Kasumi-1 (cell line): ENCODE measurements at regions not wholly inside any gene's neighbourhood (a gene's known extent, or its start where the extent isn't known, plus 50 kb on each side); places are given as distances from the start of the nearest gene placed in this dataset.

ENCODE experiments used
- DNase-seq, 2 experiments: peaks; one replicate each; lab custom pipeline; 2025; lab: John Stamatoyannopoulos, UW

DNA sequence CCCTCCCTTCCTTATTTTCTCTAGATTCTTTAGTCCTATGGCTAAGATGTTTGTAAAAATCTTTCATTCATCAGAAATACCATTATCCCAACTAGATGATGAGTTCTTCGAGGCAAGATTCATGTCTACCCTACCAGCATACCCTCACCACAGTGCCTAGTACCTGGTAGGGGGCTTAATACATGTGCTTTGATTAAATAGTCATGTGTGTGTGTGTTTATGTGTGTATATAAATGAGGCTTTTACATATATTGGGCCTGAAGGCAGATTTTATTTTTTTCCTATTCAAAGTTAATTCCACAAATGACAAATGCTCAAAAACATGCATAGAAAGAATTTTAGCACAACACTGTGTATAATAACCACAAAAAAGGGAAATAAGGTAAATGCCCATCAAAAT is 193.0 kb upstream of the IRX3 start:
- no peak for DNase-seq

GRCh38 chr16:54477714-54478113 is 191.1 kb upstream of the IRX3 start:
- DNase-seq = no peak

GRCh38 chr16:54475019-54475601 is 188.5 kb upstream of the IRX3 start:
- DNase-seq = no peak

DNA sequence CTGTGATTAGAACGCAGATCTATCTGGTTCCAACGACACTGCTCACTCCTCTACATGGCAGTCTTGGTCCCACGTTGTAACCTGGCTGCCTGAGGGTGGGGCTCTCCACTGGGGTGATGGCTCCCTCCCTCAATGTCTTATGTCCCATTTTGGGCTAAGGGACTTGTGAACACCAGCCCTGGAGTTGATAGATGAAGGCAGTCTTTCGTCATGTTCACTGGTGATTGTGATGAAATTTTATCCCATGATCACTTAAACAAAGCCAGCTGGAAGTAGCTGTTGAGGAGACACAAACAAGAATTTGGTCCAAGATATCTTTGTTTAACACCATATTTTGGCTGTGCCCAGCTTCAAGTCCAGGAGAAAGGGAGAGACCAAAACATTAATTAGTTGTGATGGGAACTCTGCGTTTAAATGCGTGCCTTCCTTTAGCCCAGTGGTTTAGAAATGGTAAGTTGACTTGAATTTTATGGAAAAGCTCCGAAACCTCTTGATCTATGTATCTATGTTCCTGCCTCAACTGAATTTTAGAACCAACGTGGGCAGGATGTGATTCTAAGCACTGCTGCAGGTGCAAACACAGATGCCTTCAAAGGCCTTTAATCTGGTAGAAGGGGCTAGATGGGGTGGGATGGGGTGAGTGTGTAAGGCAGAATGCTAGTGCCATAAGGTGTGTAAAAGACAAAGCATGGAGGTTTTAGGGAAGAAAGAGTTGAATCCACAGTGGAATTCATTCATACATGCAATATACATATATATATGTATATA is 186.8 kb upstream of the IRX3 start:
- DNase-seq = no peak

- no peak for DNase-seq
These were observed 180.8 kb upstream of the IRX3 start for GRCh38 chr16:54467398-54467797.

- no peak for DNase-seq
These were observed 179.6 kb upstream of the IRX3 start for GRCh38 chr16:54466233-54466632.

- DNase-seq = no peak
These were observed 178.5 kb upstream of the IRX3 start for GRCh38 chr16:54465063-54465462.

GRCh38 chr16:54462771-54463170 is 176.2 kb upstream of the IRX3 start:
- no peak for DNase-seq

DNA sequence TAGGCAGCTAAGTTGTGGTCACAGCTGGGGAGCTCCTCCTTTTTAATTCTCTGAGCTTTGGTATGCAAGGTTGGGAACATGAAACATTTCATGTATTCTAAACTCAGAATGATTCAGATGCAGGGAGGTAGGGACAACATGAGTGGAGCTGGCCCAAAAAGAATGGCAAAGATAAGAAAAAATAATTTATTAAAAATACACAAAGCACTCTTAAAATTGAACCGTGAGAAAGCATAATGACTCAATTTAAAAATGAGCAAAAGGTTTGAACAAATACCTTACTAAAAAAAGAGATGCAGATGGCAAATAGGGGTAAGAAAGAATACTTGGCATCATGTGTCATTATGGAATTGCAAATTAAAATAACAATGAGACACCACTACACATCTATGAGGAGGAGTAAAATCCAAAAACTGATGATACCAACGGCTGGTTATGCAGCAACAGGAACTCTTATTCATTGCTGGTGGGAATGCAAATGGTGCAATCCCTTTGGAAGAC is 175.6 kb upstream of the IRX3 start:
- DNase-seq = no peak

DNA sequence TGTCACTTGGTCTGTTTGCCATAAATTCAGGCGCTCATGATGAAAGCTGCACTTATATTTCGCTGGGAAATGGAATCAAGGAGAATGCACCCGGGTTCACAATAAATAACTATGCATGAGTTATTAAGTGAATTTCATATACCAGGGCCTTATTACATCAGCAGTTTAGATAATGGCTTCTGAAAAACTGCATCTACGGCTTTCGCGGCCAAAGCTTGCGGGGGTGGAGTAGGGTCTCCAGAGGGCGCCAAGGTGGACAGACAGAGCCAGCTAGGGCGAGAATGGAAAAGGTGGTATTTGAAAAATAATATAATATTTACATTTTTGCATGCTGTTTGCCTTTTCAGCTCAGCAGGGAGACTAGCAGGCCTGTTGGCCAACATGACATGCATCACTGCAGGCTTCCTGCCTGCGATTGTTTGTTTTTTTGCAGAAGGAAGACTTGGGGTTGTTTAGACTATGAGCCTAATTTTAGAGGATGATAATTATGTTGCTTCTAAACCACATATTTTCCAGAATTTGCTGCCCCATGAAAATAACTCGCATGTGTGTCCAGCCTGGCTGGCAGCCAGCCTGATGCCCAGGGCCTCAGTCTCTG is 173.8 kb upstream of the IRX3 start:
- no peak for DNase-seq

DNA sequence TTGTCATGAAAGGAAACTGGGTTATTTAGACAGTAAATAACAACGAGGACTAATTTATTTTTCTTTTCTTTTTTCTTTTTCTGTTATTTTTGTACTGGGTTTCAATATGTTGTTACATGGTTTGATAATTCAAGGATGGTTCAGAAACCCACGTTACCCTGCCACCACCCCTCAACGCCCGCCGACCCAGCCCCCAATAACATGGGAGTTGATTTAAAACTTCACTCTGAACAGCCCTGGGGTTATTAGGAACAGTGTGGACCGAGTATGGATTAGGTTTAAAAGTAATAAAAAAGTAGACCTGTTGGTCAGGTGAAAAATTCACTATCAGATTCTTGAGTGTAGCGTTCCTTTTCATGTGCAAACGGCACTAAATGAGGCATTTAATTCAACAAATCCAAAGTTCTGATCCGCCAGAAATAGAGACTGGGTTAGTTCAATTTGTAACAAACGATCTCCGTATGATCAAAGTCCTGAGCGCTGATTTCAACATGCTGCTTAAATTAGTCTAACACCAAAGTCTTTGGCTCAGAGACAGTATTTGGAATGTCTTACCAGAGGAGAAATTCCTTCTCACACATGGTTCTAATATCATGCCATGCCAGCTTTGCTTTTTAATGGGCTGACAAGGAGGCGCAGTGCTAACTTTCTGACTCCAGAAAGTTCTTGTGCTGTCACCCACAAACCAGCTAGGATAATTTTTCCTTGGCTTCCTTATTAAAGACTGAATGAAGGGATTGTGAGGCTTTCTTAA is 173.1 kb upstream of the IRX3 start:
- no peak for DNase-seq

- no peak for DNase-seq
These were observed 172.3 kb upstream of the IRX3 start for GRCh38 chr16:54458923-54459322.

DNA sequence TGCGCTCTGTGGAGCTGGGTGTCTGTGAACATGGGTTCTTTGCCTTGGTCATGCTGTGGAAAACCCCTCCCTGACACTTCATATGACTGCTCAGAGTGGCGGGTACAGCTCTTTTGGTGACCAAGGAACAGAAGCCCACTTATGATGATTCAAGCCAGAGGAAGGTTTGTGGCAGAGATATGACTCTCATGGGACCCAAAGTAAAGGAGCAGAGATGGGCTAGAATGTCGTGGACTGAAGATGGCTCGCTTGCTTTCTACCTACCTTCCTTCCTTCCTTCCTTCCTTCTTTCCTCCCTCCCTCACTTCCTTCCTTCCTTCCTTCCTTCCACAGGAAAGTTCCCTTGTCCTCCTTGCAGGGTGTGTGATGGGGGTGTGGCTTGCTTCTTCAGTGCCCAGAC is 169.7 kb upstream of the IRX3 start:
- no peak for DNase-seq

GRCh38 chr16:54455030-54455725 is 168.6 kb upstream of the IRX3 start:
- DNase-seq = no peak

DNA sequence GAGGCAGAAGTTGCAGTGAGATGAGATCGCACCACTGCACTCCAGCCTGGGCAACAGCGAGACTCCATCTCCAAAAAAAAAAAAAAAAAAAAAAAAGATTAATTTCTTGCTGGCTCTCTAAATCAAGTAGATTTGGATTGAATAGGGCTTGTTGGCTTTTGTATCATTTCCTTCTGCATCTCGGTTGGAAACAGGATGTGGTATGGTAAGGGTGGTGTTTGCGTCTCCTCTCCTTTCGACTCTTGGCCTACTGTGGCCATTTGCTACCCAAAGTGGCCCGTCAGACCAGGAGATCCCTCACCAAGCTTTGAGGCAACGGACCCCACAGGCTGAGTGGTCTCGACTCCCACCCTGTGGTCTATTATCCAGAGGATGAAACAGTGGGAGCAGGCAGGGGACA is 168.0 kb upstream of the IRX3 start:
- DNase-seq = no peak

DNA sequence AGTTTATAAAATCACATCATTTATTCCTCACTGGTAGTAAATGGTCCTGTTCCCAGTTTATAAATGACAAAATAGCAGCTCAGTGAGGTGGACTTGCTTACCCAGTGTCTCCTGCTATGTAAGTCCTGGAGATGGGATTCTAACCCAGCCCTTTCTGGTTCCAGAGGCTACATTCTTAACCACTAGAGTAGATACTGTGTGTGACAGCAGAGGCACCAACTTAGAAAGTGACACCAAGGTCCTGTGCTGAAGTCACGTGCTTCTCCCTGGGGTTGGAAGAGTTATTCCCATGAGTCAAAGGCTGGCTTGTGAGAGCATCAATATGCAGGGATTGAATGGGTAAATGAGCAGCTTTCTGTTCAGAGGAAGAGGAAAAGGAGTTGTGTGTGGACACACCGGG is 167.3 kb upstream of the IRX3 start:
- DNase-seq = no peak

GRCh38 chr16:54447576-54448440 is 161.2 kb upstream of the IRX3 start:
- DNase-seq = peak in 1 of 2 experiments; percentile 3

- no peak for DNase-seq
These were observed 160.1 kb upstream of the IRX3 start for GRCh38 chr16:54446639-54447038.

DNA sequence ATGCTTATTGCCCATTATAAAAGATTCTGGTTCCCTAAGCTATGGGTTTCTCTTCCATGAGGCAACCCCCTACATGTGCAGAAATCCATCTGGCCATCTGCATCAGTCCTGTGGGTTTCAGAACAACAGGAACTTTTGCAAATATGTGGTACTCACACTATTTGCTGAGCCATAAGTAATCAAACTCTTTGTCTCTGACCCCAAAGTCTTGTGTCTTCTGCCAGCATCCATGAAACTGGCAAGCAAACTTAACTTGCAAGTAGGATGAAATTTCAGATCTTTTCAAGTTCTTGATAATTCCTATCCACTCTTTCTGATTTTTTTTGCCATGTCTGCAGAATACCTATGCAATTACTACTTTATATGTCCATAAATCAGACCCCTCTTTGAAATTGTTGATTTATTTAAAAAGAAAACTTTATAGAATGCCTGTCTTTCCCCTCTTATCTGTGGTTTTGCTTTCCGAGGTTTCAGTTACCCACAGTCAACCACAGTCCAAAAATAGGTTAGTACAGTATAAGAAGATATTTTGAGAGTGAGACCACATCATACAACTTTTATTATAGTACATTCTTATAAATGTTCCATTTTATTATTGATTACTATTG is 158.4 kb upstream of the IRX3 start:
- no peak for DNase-seq

DNA sequence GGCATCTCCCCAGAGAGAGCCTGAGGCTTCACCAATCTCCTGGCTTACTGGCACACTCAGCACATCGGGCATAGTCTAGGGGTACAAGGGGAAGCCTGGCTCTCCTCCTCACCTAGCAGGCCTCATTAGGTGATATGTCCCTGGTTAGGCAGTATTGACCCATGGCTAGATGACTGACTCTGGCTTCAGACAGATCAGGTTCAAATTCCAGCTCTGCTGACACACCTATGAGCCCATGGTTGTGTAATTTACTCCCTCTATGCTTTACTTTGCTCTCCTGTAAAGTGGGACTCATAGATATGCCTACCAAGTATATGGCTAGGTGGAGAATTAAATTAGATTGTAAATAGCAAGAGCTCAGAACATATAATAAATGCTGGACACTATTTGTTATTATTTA is 157.3 kb upstream of the IRX3 start:
- no peak for DNase-seq

DNA sequence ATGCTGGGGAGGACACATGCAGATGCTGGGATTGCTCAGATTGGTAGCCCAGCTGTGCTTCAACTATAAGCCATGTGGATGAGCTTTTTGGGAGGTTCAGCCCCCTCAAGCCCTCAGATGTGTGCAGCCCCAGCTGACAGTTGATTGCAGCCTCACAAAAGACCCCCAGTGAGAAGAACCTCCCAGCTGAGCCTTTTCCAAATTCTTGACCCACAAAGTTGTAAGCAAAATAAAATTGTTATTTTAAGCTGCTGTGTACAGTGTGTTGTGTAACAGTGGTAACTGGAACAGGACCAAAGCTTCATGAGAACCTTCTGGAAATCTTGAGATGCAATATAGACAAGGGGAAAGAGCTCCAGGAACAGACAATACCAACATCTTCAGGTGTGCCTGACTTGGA is 156.8 kb upstream of the IRX3 start:
- DNase-seq = no peak
